ENCODE measurements at regions not wholly inside any gene's neighbourhood (a gene's known extent, or its start where the extent isn't known, plus 50 kb on each side); places are given as distances from the start of the nearest gene placed in this dataset.

GRCh38 chr3:176190755-176191154, 1006.5 kb downstream of the TBL1XR1 start:
- H4K20me1 ChIP-seq (ENCODE audit: control insufficient read depth, extremely low read depth, insufficient read depth, low read length): no peaks in the 10 kb centered on the region
- no peak overlapping the region for H3K9ac ChIP-seq (ENCODE audit: control insufficient read depth, extremely low read depth, insufficient read depth, low read length)
- no peaks in the 10 kb centered on the region for H3K79me2 ChIP-seq (ENCODE audit: control insufficient read depth, insufficient read depth, low read length)
- H3K9me1 ChIP-seq (ENCODE audit: control insufficient read depth, extremely low read depth, insufficient read depth, low read length): no peaks in the 10 kb centered on the region
- TF ChIP-seq CTCF (optimal IDR thresholded peaks at IDR 0.05 in 1 of 3, IDR thresholded peaks at IDR 0.05 in 1 of 3, conservative IDR thresholded peaks at IDR 0.05 in 1 of 3; ENCODE audit: extremely low read depth in 1 of 3, insufficient read depth in 2 of 3, low read length in 3 of 3): no peak
- no peak for TF ChIP-seq EZH2 (IDR thresholded peaks at IDR 0.05; ENCODE audit: low read length)
- no peaks in the 10 kb centered on the region for H3K9me3 ChIP-seq (ENCODE audit: control insufficient read depth, low read depth, low read length)
- H3K4me2 ChIP-seq (ENCODE audit: control insufficient read depth, extremely low read depth, insufficient read depth, low read depth, low read length): no peak overlapping the region
- no peak overlapping the region for H2AFZ ChIP-seq (ENCODE audit: control insufficient read depth, low read length)
- no peaks in the 10 kb centered on the region for H3K27me3 ChIP-seq (ENCODE audit: control insufficient read depth, extremely low read depth, insufficient read depth, low read length)
- H3K4me3 ChIP-seq (ENCODE audit: control insufficient read depth in 2 of 3, extremely low read depth in 1 of 3, insufficient read depth in 2 of 3, low read depth in 1 of 3, low read length in 3 of 3): no peak overlapping the region
- no peak for FAIRE-seq
- dilution Hi-C loops (cut with MboI; ENCODE audit: extremely low pct_ligation_motif_present, low sequenced_read_pairs): no loop called here
- no peaks in the 10 kb centered on the region for H3K36me3 ChIP-seq (ENCODE audit: control insufficient read depth in 2 of 2, extremely low read depth in 1 of 2, insufficient read depth in 2 of 2, low read length in 2 of 2)
- no peak for DNase-seq (ENCODE audit: low read depth, low spot score)
- H3K27ac ChIP-seq (ENCODE audit: control insufficient read depth, insufficient read depth, low read length): no peak overlapping the region
- H3K4me1 ChIP-seq (ENCODE audit: control insufficient read depth, extremely low read depth, insufficient read depth, low read length): no peaks in the 10 kb centered on the region

- H3K4me1 ChIP-seq (ENCODE audit: control insufficient read depth, extremely low read depth, insufficient read depth, low read length): no peaks in the 10 kb centered on the region
- H3K4me3 ChIP-seq (ENCODE audit: control insufficient read depth in 2 of 3, extremely low read depth in 1 of 3, insufficient read depth in 2 of 3, low read depth in 1 of 3, low read length in 3 of 3): no peak overlapping the region
- H3K9ac ChIP-seq (ENCODE audit: control insufficient read depth, extremely low read depth, insufficient read depth, low read length): no peak overlapping the region
- H3K4me2 ChIP-seq (ENCODE audit: control insufficient read depth, extremely low read depth, insufficient read depth, low read depth, low read length): no peak overlapping the region
- no peak overlapping the region for H3K27ac ChIP-seq (ENCODE audit: control insufficient read depth, insufficient read depth, low read length)
- no peaks in the 10 kb centered on the region for H4K20me1 ChIP-seq (ENCODE audit: control insufficient read depth, extremely low read depth, insufficient read depth, low read length)
- H2AFZ ChIP-seq (ENCODE audit: control insufficient read depth, low read length): no peak overlapping the region
- no peaks in the 10 kb centered on the region for H3K79me2 ChIP-seq (ENCODE audit: control insufficient read depth, insufficient read depth, low read length)
- dilution Hi-C loops (cut with MboI; ENCODE audit: extremely low pct_ligation_motif_present, low sequenced_read_pairs): no loop called here
- H3K9me1 ChIP-seq (ENCODE audit: control insufficient read depth, extremely low read depth, insufficient read depth, low read length): no peaks in the 10 kb centered on the region
- no peaks in the 10 kb centered on the region for H3K27me3 ChIP-seq (ENCODE audit: control insufficient read depth, extremely low read depth, insufficient read depth, low read length)
- DNase-seq (ENCODE audit: low read depth, low spot score) (no peak), FAIRE-seq (no peak)
- no peaks in the 10 kb centered on the region for H3K9me3 ChIP-seq (ENCODE audit: control insufficient read depth, low read depth, low read length)
- no peak for TF ChIP-seq EZH2 (IDR thresholded peaks at IDR 0.05; ENCODE audit: low read length)
- no peak for TF ChIP-seq CTCF (optimal IDR thresholded peaks at IDR 0.05 in 1 of 3, IDR thresholded peaks at IDR 0.05 in 1 of 3, conservative IDR thresholded peaks at IDR 0.05 in 1 of 3; ENCODE audit: extremely low read depth in 1 of 3, insufficient read depth in 2 of 3, low read length in 3 of 3)
- no peaks in the 10 kb centered on the region for H3K36me3 ChIP-seq (ENCODE audit: control insufficient read depth in 2 of 2, extremely low read depth in 1 of 2, insufficient read depth in 2 of 2, low read length in 2 of 2)
These were observed 1014.1 kb downstream of the TBL1XR1 start for GRCh38 chr3:176183181-176183580.
